AG09309 (cell line): ENCODE measurements at regions not wholly inside any gene's neighbourhood (a gene's known extent, or its start where the extent isn't known, plus 50 kb on each side); places are given as distances from the start of the nearest gene placed in this dataset.

Experiments
- DNase-seq: peaks from one replicate; pipeline ENCODE4 v3.0.0-alpha.2; 2010; ENCODE audit warnings: low read depth
- H3K4me3 ChIP-seq: 2 replicates; pipeline ENCODE4 v1.5.1; 2011; ENCODE audit warnings: mild to moderate bottlenecking, low read depth, low read length, moderate library complexity; ENCODE audit not compliant: control insufficient read depth
- CTCF ChIP-seq: IDR thresholded peaks from 2 replicates; pipeline ENCODE4 v1.5.1; 2011; ENCODE audit warnings: mild to moderate bottlenecking, low read depth, low read length, inconsistent platforms; ENCODE audit not compliant: insufficient read depth, control insufficient read depth; ENCODE audit errors: missing control alignments

DNA sequence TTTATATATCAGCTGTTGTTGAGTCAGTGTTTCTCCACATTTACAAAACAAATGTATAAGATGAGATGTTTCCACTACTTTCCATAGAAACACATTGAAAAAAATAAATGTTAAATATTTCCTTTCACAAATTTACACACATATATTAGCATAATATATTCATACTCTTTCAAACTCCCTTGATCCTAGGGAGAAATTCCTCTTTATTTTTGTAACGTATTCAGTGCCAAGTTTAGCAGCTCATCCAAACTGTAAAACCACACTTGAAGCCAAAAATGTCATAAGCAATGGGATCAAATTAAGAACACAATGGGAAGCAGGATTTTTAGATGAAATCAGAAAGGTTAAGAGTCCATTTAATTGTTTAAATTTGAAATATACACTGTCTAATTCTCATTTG is 381.1 kb upstream of the MAD2L1 start:
- H3K4me3 ChIP-seq: no peak overlapping the region
- no peak for DNase-seq
- TF ChIP-seq CTCF: no peak

DNA sequence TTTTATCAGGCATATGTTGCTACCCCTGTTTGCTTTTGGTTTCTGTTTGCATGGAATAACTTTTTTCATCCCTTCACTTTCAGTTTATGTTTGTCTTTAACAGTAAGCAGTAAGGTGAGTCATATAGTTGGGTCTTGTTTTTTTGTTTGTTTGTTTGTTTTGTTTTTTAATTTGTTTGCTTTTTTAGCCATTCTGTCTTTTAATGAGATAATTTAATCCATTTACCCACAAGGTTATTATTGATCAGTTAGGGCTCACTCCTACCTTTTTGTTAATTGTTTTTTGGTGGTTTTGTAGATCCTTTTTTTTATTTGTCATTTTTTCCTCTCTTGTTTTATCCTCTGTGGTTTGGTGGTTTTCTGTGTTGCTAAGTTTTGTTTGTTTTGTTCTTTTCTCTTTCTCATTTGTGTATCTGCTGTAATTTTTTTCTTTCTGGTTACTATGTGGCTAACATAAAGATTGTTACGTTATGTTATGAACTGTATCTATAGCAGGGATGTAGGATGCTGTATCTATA is 379.5 kb upstream of the MAD2L1 start:
- H3K4me3 ChIP-seq: no peak overlapping the region
- no peak for TF ChIP-seq CTCF
- no peak for DNase-seq

GRCh38 chr4:120445186-120445585 is 378.5 kb upstream of the MAD2L1 start:
- TF ChIP-seq CTCF: no peak
- H3K4me3 ChIP-seq: no peak overlapping the region
- DNase-seq: no peak

DNA sequence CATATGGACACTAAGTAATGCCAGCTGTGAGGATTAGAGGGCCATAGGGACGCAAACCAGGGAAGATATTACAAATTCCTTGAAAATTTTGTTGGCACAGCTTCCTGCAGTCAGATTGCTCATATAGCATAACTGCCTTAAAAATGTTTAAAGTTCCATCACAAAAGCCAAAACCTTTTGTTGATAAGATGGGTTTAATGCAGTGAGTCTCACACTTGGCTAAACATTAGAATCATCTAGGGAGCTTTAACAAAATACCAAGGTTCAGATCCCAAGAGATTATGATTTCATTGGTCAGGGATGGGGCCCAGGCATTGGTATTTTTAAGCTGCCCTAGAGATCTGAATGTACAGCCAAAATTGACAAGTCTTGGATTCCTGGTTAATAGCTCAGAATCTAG is 376.5 kb upstream of the MAD2L1 start:
- no peak overlapping the region for H3K4me3 ChIP-seq
- no peak for DNase-seq
- no peak for TF ChIP-seq CTCF

DNA sequence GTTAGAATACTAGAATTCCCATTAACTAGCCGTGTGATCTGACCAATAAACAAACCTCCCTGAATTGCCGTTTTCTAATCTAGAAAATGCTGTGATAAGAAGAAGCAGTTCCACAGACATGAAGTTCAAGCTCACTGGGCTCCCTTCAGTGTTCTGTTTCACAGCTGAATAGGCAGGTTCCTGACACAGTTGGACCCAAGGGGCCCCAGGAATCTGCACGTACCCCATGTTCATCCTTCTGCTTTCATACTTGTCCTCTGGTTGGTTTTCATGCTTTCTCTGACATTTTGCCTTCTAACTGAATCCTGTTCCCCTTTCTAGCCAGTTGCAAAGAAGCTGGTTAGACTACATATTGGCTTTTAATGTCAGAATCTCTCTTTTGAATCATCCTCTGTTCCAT is 374.1 kb upstream of the MAD2L1 start:
- no peak overlapping the region for H3K4me3 ChIP-seq
- TF ChIP-seq CTCF: no peak
- DNase-seq: no peak

GRCh38 chr4:120435179-120435578 is 368.5 kb upstream of the MAD2L1 start:
- TF ChIP-seq CTCF: no peak
- DNase-seq: no peak
- no peak overlapping the region for H3K4me3 ChIP-seq

GRCh38 chr4:120434756-120435155 is 368.1 kb upstream of the MAD2L1 start:
- no peak for DNase-seq
- H3K4me3 ChIP-seq: no peak overlapping the region
- no peak for TF ChIP-seq CTCF
